ENCODE measurements at regions not wholly inside any gene's neighbourhood (a gene's known extent, or its start where the extent isn't known, plus 50 kb on each side); places are given as distances from the start of the nearest gene placed in this dataset.

DNA sequence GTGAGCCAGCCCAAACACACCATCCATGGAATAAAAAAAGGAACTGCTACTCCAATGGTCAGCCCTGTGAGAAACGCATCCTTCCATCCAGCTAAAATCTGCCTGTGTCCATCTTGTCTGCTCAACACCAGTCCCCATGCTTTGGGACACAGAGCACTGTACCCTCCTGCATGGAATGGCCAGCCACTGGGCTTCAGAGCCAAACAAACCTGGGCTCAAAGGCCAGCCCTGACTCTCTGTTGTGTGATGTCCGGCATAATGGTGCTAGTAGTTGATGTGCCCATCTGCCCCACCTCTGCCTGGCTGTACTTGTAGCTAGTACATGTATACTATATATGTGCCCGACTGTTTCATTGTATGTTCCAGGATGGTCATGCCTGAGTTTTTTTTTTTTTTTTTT lies 77.6 kb upstream of the AMZ2 start:
- TF ChIP-seq EZH2 (IDR thresholded peaks at IDR 0.05; ENCODE audit: borderline replicate concordance, low read depth, low read length, severe bottlenecking) = no peak
- TF ChIP-seq, protein P1, sequence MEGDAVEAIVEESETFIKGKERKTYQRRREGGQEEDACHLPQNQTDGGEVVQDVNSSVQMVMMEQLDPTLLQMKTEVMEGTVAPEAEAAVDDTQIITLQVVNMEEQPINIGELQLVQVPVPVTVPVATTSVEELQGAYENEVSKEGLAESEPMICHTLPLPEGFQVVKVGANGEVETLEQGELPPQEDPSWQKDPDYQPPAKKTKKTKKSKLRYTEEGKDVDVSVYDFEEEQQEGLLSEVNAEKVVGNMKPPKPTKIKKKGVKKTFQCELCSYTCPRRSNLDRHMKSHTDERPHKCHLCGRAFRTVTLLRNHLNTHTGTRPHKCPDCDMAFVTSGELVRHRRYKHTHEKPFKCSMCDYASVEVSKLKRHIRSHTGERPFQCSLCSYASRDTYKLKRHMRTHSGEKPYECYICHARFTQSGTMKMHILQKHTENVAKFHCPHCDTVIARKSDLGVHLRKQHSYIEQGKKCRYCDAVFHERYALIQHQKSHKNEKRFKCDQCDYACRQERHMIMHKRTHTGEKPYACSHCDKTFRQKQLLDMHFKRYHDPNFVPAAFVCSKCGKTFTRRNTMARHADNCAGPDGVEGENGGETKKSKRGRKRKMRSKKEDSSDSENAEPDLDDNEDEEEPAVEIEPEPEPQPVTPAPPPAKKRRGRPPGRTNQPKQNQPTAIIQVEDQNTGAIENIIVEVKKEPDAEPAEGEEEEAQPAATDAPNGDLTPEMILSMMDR (IDR thresholded peaks at IDR 0.05; ENCODE audit: borderline replicate concordance, extremely low read depth, low read length, poor library complexity, severe bottlenecking) = no peak

All from DND-41 (cell line).